HCT116 (cell line): ENCODE measurements at regions not wholly inside any gene's neighbourhood (a gene's known extent, or its start where the extent isn't known, plus 50 kb on each side); places are given as distances from the start of the nearest gene placed in this dataset.

Experiments
- ATAC-seq: fragments of 200-7000 bp; cut with Tn5 transposase; 2 replicates; pipeline ENCODE4 v1.9.1; 2020; ENCODE audit warnings: mild to moderate bottlenecking, moderate library complexity
- BruUV-seq: library from RNA; stranded (reverse); fragments of 400-500 nt; replicated peaks from 2 replicates; lab custom pipeline; 2021; lab: Mats Ljungman, UMichigan
- CTCF ChIA-PET: fragments of 300-600 bp; sonication (Branson Sonifier 250); formaldehyde crosslinking; loops from one replicate; lab custom pipeline; 2021; ENCODE audit warnings: antibody characterized with exemption; lab: Charles Lee
- POLR2A ChIA-PET: fragments of 300-600, 350-600 bp; sonication (Branson Sonifier 250); formaldehyde crosslinking; loops from one replicate; lab custom pipeline; 2021; ENCODE audit warnings: antibody characterized with exemption; lab: Charles Lee
- RAD21 ChIA-PET, 2 experiments: fragments of 300-600 bp; sonication (Branson Sonifier 250); formaldehyde crosslinking; loops; one replicate each; lab custom pipeline; 2023; ENCODE audit warnings: low total read pairs in 2 of 2; ENCODE audit not compliant: uncharacterized antibody in 2 of 2, unreplicated experiment in 2 of 2, low non-redundant PET in 1 of 2; lab: Charles Lee
- DNase-seq: peaks from one replicate; pipeline ENCODE4 v3.0.0-alpha.2; 2010; ENCODE audit warnings: low read depth, low spot score
- H2AFZ ChIP-seq: fragments of 200-600 bp; shearing (Covaris generic), sonication (generic); 2 replicates; pipeline ENCODE4 v1.6.1; 2017; ENCODE audit warnings: low read depth, mixed run types, mixed read lengths, antibody characterized with exemption, low read length; ENCODE audit not compliant: poor library complexity, severe bottlenecking
- H3K27ac ChIP-seq: 2 replicates; pipeline ENCODE4 v1.5.1; 2012; ENCODE audit warnings: low read depth, low read length
- H3K27me3 ChIP-seq: fragments of 200-600 bp; sonication (generic); 2 replicates; pipeline ENCODE4 v1.6.1; 2016; ENCODE audit warnings: mixed run types, low read length, mixed read lengths; ENCODE audit not compliant: insufficient read depth
- H3K36me3 ChIP-seq, 2 experiments: fragments of 200-500 bp in 1 of 2; fragments of 200-600 bp in 1 of 2; sonication (Bioruptor generic) in 1 of 2; sonication (generic) in 1 of 2; 2 replicates each; pipeline versions ENCODE4 v1.5.1 to v1.6.1; 2014 to 2016; ENCODE audit warnings: low read length in 2 of 2, inconsistent platforms in 1 of 2, mixed read lengths in 1 of 2, mixed run types in 1 of 2; ENCODE audit not compliant: insufficient read depth in 2 of 2, control insufficient read depth in 1 of 2
- H3K4me1 ChIP-seq, 2 experiments: fragments of 200-600 bp in 1 of 2; sonication (generic) in 1 of 2; 2 replicates each; pipeline versions ENCODE4 v1.5.1 to v1.6.1; 2012 to 2017; ENCODE audit warnings: low read length in 2 of 2, inconsistent platforms in 1 of 2, mild to moderate bottlenecking in 1 of 2, mixed read lengths in 1 of 2, mixed run types in 1 of 2, moderate library complexity in 1 of 2; ENCODE audit not compliant: insufficient read depth in 2 of 2, control insufficient read depth in 1 of 2
- H3K4me2 ChIP-seq: fragments of 200-600 bp; sonication (generic); 2 replicates; pipeline ENCODE4 v1.6.1; 2017; ENCODE audit warnings: mixed run types, low read length, mixed read lengths
- H3K4me3 ChIP-seq, 2 experiments: fragments of 200-600 bp in 1 of 2; sonication (generic) in 1 of 2; replicated peaks in 1 of 2; 2 replicates each; pipeline ENCODE4 v1.5.1; 2011 to 2016; ENCODE audit warnings: low read length in 2 of 2, control low read depth in 1 of 2, low read depth in 1 of 2, mild to moderate bottlenecking in 1 of 2, mixed read lengths in 1 of 2, mixed run types in 1 of 2
- H3K79me2 ChIP-seq: fragments of 200-600 bp; sonication (generic); 2 replicates; pipeline ENCODE4 v1.6.1; 2017; ENCODE audit warnings: mild to moderate bottlenecking, mixed run types, low read length, moderate library complexity, mixed read lengths; ENCODE audit not compliant: insufficient read depth
- H3K9ac ChIP-seq: fragments of 200-600 bp; sonication (generic); 2 replicates; pipeline ENCODE4 v1.6.1; 2016; ENCODE audit warnings: low read length, mixed read lengths
- H3K9me2 ChIP-seq: fragments of 200-600 bp; sonication (generic), shearing (Covaris generic); 2 replicates; pipeline ENCODE4 v1.6.1; 2017; ENCODE audit warnings: mixed run types, mild to moderate bottlenecking, moderate library complexity; ENCODE audit not compliant: insufficient read depth
- H3K9me3 ChIP-seq, 2 experiments: fragments of 200-500 bp in 1 of 2; fragments of 200-600 bp in 1 of 2; sonication (Bioruptor generic) in 1 of 2; sonication (generic) in 1 of 2; 2 replicates each; pipeline ENCODE4 v1.6.1; 2014 to 2017; ENCODE audit warnings: low read length in 2 of 2, mixed read lengths in 2 of 2, inconsistent platforms in 1 of 2, low read depth in 1 of 2, mild to moderate bottlenecking in 1 of 2, mixed run types in 1 of 2, moderate library complexity in 1 of 2; ENCODE audit not compliant: control insufficient read depth in 1 of 2, insufficient read depth in 1 of 2
- H4K20me1 ChIP-seq: fragments of 200-600 bp; sonication (generic), shearing (Covaris generic); 2 replicates; pipeline ENCODE4 v1.6.1; 2017; ENCODE audit warnings: mixed run types, mild to moderate bottlenecking, moderate library complexity; ENCODE audit not compliant: insufficient read depth
- EGR1 ChIP-seq: IDR thresholded peaks from 2 replicates; pipeline ENCODE4 v1.6.1; 2012; ENCODE audit warnings: low read depth
- ELF1 ChIP-seq: IDR thresholded peaks from 2 replicates; pipeline ENCODE4 v1.6.1; 2012; ENCODE audit warnings: low read depth, borderline replicate concordance
- EZH2 ChIP-seq: fragments of 200-600 bp; sonication (generic); IDR thresholded peaks from 2 replicates; pipeline ENCODE4 v1.6.1; 2017; ENCODE audit warnings: antibody characterized with exemption, mixed run types
- EZH2phosphoT487 ChIP-seq: fragments of 200-600 bp; IDR thresholded peaks from 2 replicates; pipeline ENCODE4 v1.6.1; 2018; ENCODE audit warnings: antibody characterized with exemption, borderline replicate concordance
- FOSL1 ChIP-seq: IDR thresholded peaks from 2 replicates; pipeline ENCODE4 v1.6.1; 2012; ENCODE audit warnings: low read depth
- POLR2A ChIP-seq: IDR thresholded peaks from 2 replicates; pipeline ENCODE4 v1.7.0; 2011; ENCODE audit warnings: borderline replicate concordance; ENCODE audit not compliant: insufficient read depth, insufficient read length; ENCODE audit errors: extremely low read depth
- POLR2AphosphoS5 ChIP-seq: IDR thresholded peaks from 2 replicates; pipeline ENCODE4 v1.6.1; 2011; ENCODE audit warnings: mild to moderate bottlenecking, low read depth, low read length, moderate library complexity
- SIN3A ChIP-seq: IDR thresholded peaks from 2 replicates; pipeline ENCODE4 v1.6.1; 2012; ENCODE audit warnings: low read depth
- SP1 ChIP-seq: IDR thresholded peaks from 2 replicates; pipeline ENCODE4 v1.6.1; 2012; ENCODE audit warnings: low read depth
- SRF ChIP-seq: IDR thresholded peaks from 2 replicates; pipeline ENCODE4 v1.6.1; 2012; ENCODE audit warnings: low read depth
- TCF7L2 ChIP-seq: IDR thresholded peaks from 2 replicates; pipeline ENCODE4 v1.7.0; 2011; ENCODE audit warnings: borderline replicate concordance, inconsistent platforms; ENCODE audit not compliant: insufficient read depth, insufficient read length; ENCODE audit errors: extremely low read depth
- YY1 ChIP-seq: IDR thresholded peaks from 2 replicates; pipeline ENCODE4 v1.6.1; 2011; ENCODE audit warnings: low read length, low read depth, moderate library complexity, mild to moderate bottlenecking; ENCODE audit not compliant: insufficient replicate concordance; ENCODE audit errors: extremely low read depth
- ZFX ChIP-seq: fragments of 450-650 bp; IDR thresholded peaks from 2 replicates; pipeline ENCODE4 v1.6.1; 2017
- ZNF274 ChIP-seq: fragments of 200-500 bp; sonication (Bioruptor generic); IDR thresholded peaks from 2 replicates; pipeline ENCODE4 v1.6.1; 2014; ENCODE audit warnings: mild to moderate bottlenecking, low read depth, low read length, inconsistent platforms
- intact Hi-C: fragments of 100-400 bp; cut with micrococcal nuclease; formaldehyde crosslinking; loops from 2 replicates; pipeline ENCODE4 v1.10.0; 2022
- TF ChIP-seq, protein P1 (sequence below): IDR thresholded peaks from 2 replicates; pipeline ENCODE4 v1.6.1; 2012
- TF ChIP-seq, protein P2 (sequence below): IDR thresholded peaks from 2 replicates; pipeline ENCODE4 v1.6.1; 2012
- TF ChIP-seq, protein P3 (sequence below): IDR thresholded peaks from 2 replicates; pipeline ENCODE4 v1.6.1; 2011; ENCODE audit warnings: mild to moderate bottlenecking, low read length, moderate library complexity; ENCODE audit not compliant: insufficient replicate concordance; ENCODE audit errors: extremely low read depth

DNA sequence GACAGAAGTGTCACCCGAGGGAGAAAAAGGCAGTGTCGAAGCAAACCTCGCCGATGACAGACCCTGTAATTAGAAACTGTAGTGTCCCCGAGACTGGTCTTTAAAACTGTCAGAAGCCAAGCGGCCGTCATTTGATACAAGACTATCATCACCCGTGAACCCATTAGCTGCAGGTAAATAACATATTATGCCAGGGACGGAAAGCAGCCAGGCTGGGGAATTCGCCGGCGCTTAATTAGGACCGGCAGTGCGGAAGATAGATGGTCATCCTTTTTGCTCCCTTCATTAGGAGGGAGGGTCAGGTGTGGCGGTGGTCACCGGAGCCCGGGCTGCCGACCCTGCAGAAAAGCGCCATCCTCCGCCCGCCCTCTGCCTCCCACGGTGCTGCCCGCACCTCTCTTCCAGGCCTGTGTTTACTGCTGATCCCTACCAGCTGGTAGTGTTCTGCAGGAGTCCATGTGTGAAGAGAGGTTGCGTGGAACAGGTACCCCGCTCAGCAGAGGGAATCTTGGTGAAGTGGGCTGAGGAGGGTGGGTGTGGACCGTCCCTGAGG is 109.4 kb upstream of the GSE1 start:
- no peaks in the 10 kb centered on the region for H3K4me1 ChIP-seq
- no peak for ATAC-seq
- intact Hi-C loops, result no loop called here
- no peak overlapping the region for H3K27ac ChIP-seq
- ChIA-PET CTCF (no interaction called here), RAD21 (no interaction called here), POLR2A (no interaction called here)
- H2AFZ ChIP-seq, result no peak overlapping the region
- no peak overlapping the region for H3K4me2 ChIP-seq
- no peaks in the 10 kb centered on the region for H3K36me3 ChIP-seq
- no peaks in the 10 kb centered on the region for H4K20me1 ChIP-seq
- no peaks in the 10 kb centered on the region for H3K9me3 ChIP-seq
- H3K9ac ChIP-seq, result no peak overlapping the region
- no peaks in the 10 kb centered on the region for H3K9me2 ChIP-seq
- TF ChIP-seq TCF7L2, result no peak
- TF ChIP-seq, protein P1, sequence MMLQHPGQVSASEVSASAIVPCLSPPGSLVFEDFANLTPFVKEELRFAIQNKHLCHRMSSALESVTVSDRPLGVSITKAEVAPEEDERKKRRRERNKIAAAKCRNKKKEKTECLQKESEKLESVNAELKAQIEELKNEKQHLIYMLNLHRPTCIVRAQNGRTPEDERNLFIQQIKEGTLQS, result no peak
- no peak for TF ChIP-seq ZNF274
- TF ChIP-seq, protein P2, sequence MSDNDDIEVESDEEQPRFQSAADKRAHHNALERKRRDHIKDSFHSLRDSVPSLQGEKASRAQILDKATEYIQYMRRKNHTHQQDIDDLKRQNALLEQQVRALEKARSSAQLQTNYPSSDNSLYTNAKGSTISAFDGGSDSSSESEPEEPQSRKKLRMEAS, result no peak
- no peak for TF ChIP-seq FOSL1
- no peak for TF ChIP-seq EZH2
- no peak for TF ChIP-seq POLR2AphosphoS5
- no peak for TF ChIP-seq SP1
- TF ChIP-seq YY1, result no peak
- TF ChIP-seq SIN3A, result no peak
- no peak for TF ChIP-seq EZH2phosphoT487
- H3K27me3 ChIP-seq, result no peaks in the 10 kb centered on the region
- no peak overlapping the region for H3K4me3 ChIP-seq
- H3K79me2 ChIP-seq, result no peaks in the 10 kb centered on the region
- no peak for DNase-seq
- BruUV-seq, result no TSS peak

DNA sequence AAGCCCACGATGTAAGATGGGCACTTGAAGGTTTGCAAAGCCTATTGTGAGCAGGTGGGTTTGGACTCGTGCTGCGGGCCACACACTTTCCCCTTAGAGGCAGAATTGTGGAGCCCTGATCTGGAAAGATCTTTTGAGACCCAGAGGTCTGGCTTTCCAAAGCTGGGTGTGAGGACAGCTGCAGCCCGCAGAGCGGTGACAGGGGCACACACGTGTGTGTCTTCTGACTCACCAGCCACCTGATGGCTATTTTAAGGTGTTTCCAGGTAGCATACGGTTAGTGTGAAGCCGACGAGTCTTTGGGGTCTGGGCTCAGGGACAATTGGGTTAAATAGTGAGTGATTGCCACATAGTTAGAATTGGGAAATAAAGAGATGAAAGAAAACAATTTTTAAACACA is 108.9 kb upstream of the GSE1 start:
- CTCF ChIA-PET, result no interaction called here
- TF ChIP-seq TCF7L2 (no peak), SRF (no peak), ZNF274 (no peak), EZH2 (no peak), POLR2AphosphoS5 (no peak), SP1 (no peak), ELF1 (no peak), POLR2A (no peak), EGR1 (no peak), ZFX (no peak)
- TF ChIP-seq, protein P3, sequence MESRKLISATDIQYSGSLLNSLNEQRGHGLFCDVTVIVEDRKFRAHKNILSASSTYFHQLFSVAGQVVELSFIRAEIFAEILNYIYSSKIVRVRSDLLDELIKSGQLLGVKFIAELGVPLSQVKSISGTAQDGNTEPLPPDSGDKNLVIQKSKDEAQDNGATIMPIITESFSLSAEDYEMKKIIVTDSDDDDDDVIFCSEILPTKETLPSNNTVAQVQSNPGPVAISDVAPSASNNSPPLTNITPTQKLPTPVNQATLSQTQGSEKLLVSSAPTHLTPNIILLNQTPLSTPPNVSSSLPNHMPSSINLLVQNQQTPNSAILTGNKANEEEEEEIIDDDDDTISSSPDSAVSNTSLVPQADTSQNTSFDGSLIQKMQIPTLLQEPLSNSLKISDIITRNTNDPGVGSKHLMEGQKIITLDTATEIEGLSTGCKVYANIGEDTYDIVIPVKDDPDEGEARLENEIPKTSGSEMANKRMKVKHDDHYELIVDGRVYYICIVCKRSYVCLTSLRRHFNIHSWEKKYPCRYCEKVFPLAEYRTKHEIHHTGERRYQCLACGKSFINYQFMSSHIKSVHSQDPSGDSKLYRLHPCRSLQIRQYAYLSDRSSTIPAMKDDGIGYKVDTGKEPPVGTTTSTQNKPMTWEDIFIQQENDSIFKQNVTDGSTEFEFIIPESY, result no peak
- POLR2A ChIA-PET, result no interaction called here

More for the DNA sequence above, 108.9 kb upstream of the GSE1 start:
- Histone ChIP-seq H3K4me3 (no peak overlapping the region), H3K4me1 (no peaks in the 10 kb centered on the region), H3K9ac (no peak overlapping the region), H3K9me2 (no peaks in the 10 kb centered on the region), H3K9me3 (no peaks in the 10 kb centered on the region), H2AFZ (no peak overlapping the region), H3K79me2 (no peaks in the 10 kb centered on the region), H3K27me3 (no peaks in the 10 kb centered on the region), H3K4me2 (no peak overlapping the region), H3K36me3 (no peaks in the 10 kb centered on the region), H3K27ac (no peak overlapping the region), H4K20me1 (no peaks in the 10 kb centered on the region)
- intact Hi-C loops, result no loop called here
- no peak for ATAC-seq
- DNase-seq, result no peak
- RAD21 ChIA-PET, result no interaction called here
- BruUV-seq, result no TSS peak
